ENCODE measurements at regions not wholly inside any gene's neighbourhood (a gene's known extent, or its start where the extent isn't known, plus 50 kb on each side); places are given as distances from the start of the nearest gene placed in this dataset.

- TF ChIP-seq MAX (IDR thresholded peaks at IDR 0.05): no peak
- TF ChIP-seq BACH1 (IDR thresholded peaks at IDR 0.05; ENCODE audit: low read length): no peak
These were observed 161.0 kb downstream of the DDX1 start (continued) for GRCh38 chr2:15752552-15753232.
